Fibroblast of skin of left biceps (primary cell): ENCODE measurements at regions not wholly inside any gene's neighbourhood (a gene's known extent, or its start where the extent isn't known, plus 50 kb on each side); places are given as distances from the start of the nearest gene placed in this dataset.

Experiments
- DNase-seq, 2 experiments: peaks; one replicate each; pipeline ENCODE4 v3.0.0-alpha.2; 2013; ENCODE audit warnings: low read depth in 2 of 2

- no peak for DNase-seq
Measured at GRCh38 chr16:79865918-79866317, 265.4 kb upstream of the MAF start.

- no peak for DNase-seq
Measured at GRCh38 chr16:79864781-79865391, 264.3 kb upstream of the MAF start.

GRCh38 chr16:79864032-79864780 lies 263.7 kb upstream of the MAF start:
- no peak for DNase-seq

- no peak for DNase-seq
Measured at GRCh38 chr16:79863128-79864031, 262.8 kb upstream of the MAF start.

GRCh38 chr16:79862601-79863000 lies 262.1 kb upstream of the MAF start:
- DNase-seq, result no peak

- DNase-seq, result no peak
Measured at GRCh38 chr16:79856581-79856980, 256.0 kb upstream of the MAF start.

GRCh38 chr16:79850348-79850747 lies 249.8 kb upstream of the MAF start:
- DNase-seq, result no peak

GRCh38 chr16:79849119-79849518 lies 248.6 kb upstream of the MAF start:
- DNase-seq, result no peak

- no peak for DNase-seq
Measured at GRCh38 chr16:79848719-79849118, 248.2 kb upstream of the MAF start.

GRCh38 chr16:79847569-79847968 lies 247.0 kb upstream of the MAF start:
- DNase-seq, result no peak

GRCh38 chr16:79847101-79847500 lies 246.6 kb upstream of the MAF start:
- no peak for DNase-seq

- DNase-seq, result no peak
Measured at GRCh38 chr16:79845734-79846135, 245.2 kb upstream of the MAF start.

GRCh38 chr16:79845033-79845733 lies 244.6 kb upstream of the MAF start:
- DNase-seq, result no peak

- DNase-seq, result no peak
Measured at GRCh38 chr16:79844603-79845002, 244.1 kb upstream of the MAF start.

GRCh38 chr16:79843631-79844043 lies 243.1 kb upstream of the MAF start:
- DNase-seq, result no peak

- no peak for DNase-seq
Measured at GRCh38 chr16:79843145-79843544, 242.6 kb upstream of the MAF start.

GRCh38 chr16:79842197-79842596 lies 241.7 kb upstream of the MAF start:
- DNase-seq, result no peak

- no peak for DNase-seq
Measured at GRCh38 chr16:79839466-79840341, 239.2 kb upstream of the MAF start.

GRCh38 chr16:79838496-79839259 lies 238.1 kb upstream of the MAF start:
- DNase-seq, result peak; percentile 47 to 54

GRCh38 chr16:79836144-79836543 lies 235.6 kb upstream of the MAF start:
- no peak for DNase-seq
